Type B pancreatic cell (in vitro differentiated cells): ENCODE measurements at regions not wholly inside any gene's neighbourhood (a gene's known extent, or its start where the extent isn't known, plus 50 kb on each side); places are given as distances from the start of the nearest gene placed in this dataset.

Source experiments
- DNase-seq: peaks from one replicate; pipeline ENCODE4 v3.0.0; 2021; ENCODE audit warnings: mixed read lengths; ENCODE audit not compliant: unreplicated experiment; ENCODE audit errors: extremely low spot score
- H3K27ac Mint-ChIP-seq: 2 replicates; pipeline ENCODE4 v1.8.0; 2021; ENCODE audit warnings: mild to moderate bottlenecking, mixed read lengths
- H3K27me3 Mint-ChIP-seq: 2 replicates; pipeline ENCODE4 v1.8.0; 2021; ENCODE audit warnings: mixed read lengths
- H3K36me3 Mint-ChIP-seq: 2 replicates; pipeline ENCODE4 v1.8.0; 2021; ENCODE audit warnings: mixed read lengths
- H3K4me1 Mint-ChIP-seq: one replicate; pipeline ENCODE4 v1.8.0; 2021; ENCODE audit warnings: mixed read lengths; ENCODE audit not compliant: unreplicated experiment
- H3K4me3 Mint-ChIP-seq: 2 replicates; pipeline ENCODE4 v1.8.0; 2021; ENCODE audit warnings: mild to moderate bottlenecking, mixed read lengths
- H3K9me3 Mint-ChIP-seq: 2 replicates; pipeline ENCODE4 v1.8.0; 2021; ENCODE audit warnings: mixed read lengths
- CTCF ChIP-seq: fragments of 200-600 bp; sonication (generic); conservative IDR thresholded peaks from 2 replicates; pipeline ENCODE4 v1.5.0; 2021; ENCODE audit warnings: antibody characterized with exemption, mild to moderate bottlenecking

GRCh38 chr2:193476171-193476800, 1281.6 kb upstream of the TMEFF2 start:
- Mint-ChIP-seq H3K27ac (no peak overlapping the region), H3K4me1 (no peaks in the 10 kb centered on the region), H3K4me3 (no peak overlapping the region), H3K36me3 (no peaks in the 10 kb centered on the region), H3K9me3 (no peaks in the 10 kb centered on the region), H3K27me3 (no peaks in the 10 kb centered on the region)
- no peak for TF ChIP-seq CTCF
- DNase-seq: no peak

- Mint-ChIP-seq H3K4me3 (no peak overlapping the region), H3K27ac (no peak overlapping the region), H3K27me3 (no peaks in the 10 kb centered on the region), H3K9me3 (no peaks in the 10 kb centered on the region), H3K4me1 (no peaks in the 10 kb centered on the region), H3K36me3 (no peaks in the 10 kb centered on the region)
- no peak for TF ChIP-seq CTCF
- no peak for DNase-seq
These were observed 1280.3 kb upstream of the TMEFF2 start for GRCh38 chr2:193475038-193475437.

GRCh38 chr2:193469251-193469650, 1274.5 kb upstream of the TMEFF2 start:
- DNase-seq: no peak
- Mint-ChIP-seq H3K27ac (no peak overlapping the region), H3K4me1 (no peaks in the 10 kb centered on the region), H3K9me3 (no peaks in the 10 kb centered on the region), H3K4me3 (no peak overlapping the region), H3K36me3 (no peaks in the 10 kb centered on the region), H3K27me3 (no peaks in the 10 kb centered on the region)
- TF ChIP-seq CTCF: no peak

- no peak for DNase-seq
- H3K9me3 Mint-ChIP-seq: no peaks in the 10 kb centered on the region
These were observed 1272.7 kb upstream of the TMEFF2 start for GRCh38 chr2:193467276-193467987.

GRCh38 chr2:193463011-193463410, 1268.3 kb upstream of the TMEFF2 start:
- H3K27me3 Mint-ChIP-seq: no peaks in the 10 kb centered on the region
- H3K27ac Mint-ChIP-seq: no peak overlapping the region

More at GRCh38 chr2:193467276-193467987, 1272.7 kb upstream of the TMEFF2 start:
- TF ChIP-seq CTCF: no peak
- Mint-ChIP-seq H3K4me3 (no peak overlapping the region), H3K27me3 (no peaks in the 10 kb centered on the region), H3K27ac (no peak overlapping the region), H3K4me1 (no peaks in the 10 kb centered on the region), H3K36me3 (no peaks in the 10 kb centered on the region)

More at GRCh38 chr2:193463011-193463410, 1268.3 kb upstream of the TMEFF2 start:
- no peaks in the 10 kb centered on the region for H3K9me3 Mint-ChIP-seq
- H3K4me3 Mint-ChIP-seq: no peak overlapping the region
- H3K4me1 Mint-ChIP-seq: no peaks in the 10 kb centered on the region
- no peak for DNase-seq
- H3K36me3 Mint-ChIP-seq: no peaks in the 10 kb centered on the region
- no peak for TF ChIP-seq CTCF
